GM10248 (cell line): ENCODE measurements at regions not wholly inside any gene's neighbourhood (a gene's known extent, or its start where the extent isn't known, plus 50 kb on each side); places are given as distances from the start of the nearest gene placed in this dataset.

ENCODE experiments used
- CTCF ChIA-PET: fragments of 300-600 bp; sonication (Branson Sonifier 250); formaldehyde crosslinking; extraction: SDS; loops from one replicate; lab custom pipeline; 2021; ENCODE audit warnings: antibody characterized with exemption; lab: Yijun Ruan, JAX
- POLR2A ChIA-PET: fragments of 350-650 bp; sonication (Branson Sonifier 250); formaldehyde crosslinking; extraction: SDS; loops from one replicate; lab custom pipeline; 2020; ENCODE audit warnings: antibody characterized with exemption; lab: Yijun Ruan, JAX
- DNase-seq: peaks from one replicate; pipeline ENCODE4 v3.0.0; 2012; ENCODE audit errors: extremely low spot score
- CTCF ChIP-seq: IDR thresholded peaks from 2 replicates; pipeline ENCODE4 v1.5.1; 2012; ENCODE audit warnings: mild to moderate bottlenecking, low read depth; ENCODE audit errors: extremely low read depth, missing control alignments, control extremely low read depth

GRCh38 chr9:78811622-78812276, 514.8 kb downstream of the PSAT1 start:
- no peak for TF ChIP-seq CTCF
- no peak for DNase-seq
- ChIA-PET POLR2A (no interaction called here), CTCF (interaction anchor here (4.2 kb wide), 1 partner anchor 9 kb away, joined by 30 read pairs; no protein-coding TSS in a partner anchor)

- ChIA-PET POLR2A (no interaction called here), CTCF (interaction anchor here (4.2 kb wide), 1 partner anchor 8 kb away, joined by 30 read pairs; no protein-coding TSS in a partner anchor)
- DNase-seq = no peak
- no peak for TF ChIP-seq CTCF
Measured at GRCh38 chr9:78812665-78813064, 515.7 kb downstream of the PSAT1 start.

GRCh38 chr9:78813602-78814180, 516.8 kb downstream of the PSAT1 start:
- TF ChIP-seq CTCF = no peak
- ChIA-PET CTCF (no interaction called here), POLR2A (no interaction called here)
- no peak for DNase-seq

GRCh38 chr9:78821126-78821822, 524.3 kb downstream of the PSAT1 start:
- peak; percentile 66 for TF ChIP-seq CTCF
- POLR2A ChIA-PET = no interaction called here
- DNase-seq = peak; percentile 30
- CTCF ChIA-PET = interaction anchor here (0.9 to 5.4 kb wide), 7 partner anchors 10 to 64 kb away, joined by 3 to 30 read pairs (median 4); no protein-coding TSS in a partner anchor

- no peak for TF ChIP-seq CTCF
- ChIA-PET POLR2A (no interaction called here), CTCF (no interaction called here)
- no peak for DNase-seq
Measured at GRCh38 chr9:78826527-78826926, 529.6 kb downstream of the PSAT1 start.

GRCh38 chr9:78828521-78828920, 531.6 kb downstream of the PSAT1 start:
- POLR2A ChIA-PET = no interaction called here
- CTCF ChIA-PET = interaction anchor here (1.1 to 1.4 kb wide), 2 partner anchors 9 to 11 kb away, joined by 3 read pairs; no protein-coding TSS in a partner anchor
- DNase-seq = no peak
- TF ChIP-seq CTCF = no peak
